HL-60 (cell line): ENCODE measurements at regions not wholly inside any gene's neighbourhood (a gene's known extent, or its start where the extent isn't known, plus 50 kb on each side); places are given as distances from the start of the nearest gene placed in this dataset.
"Not testable (repeated sequence)": the region's sequence is repeated elsewhere in the genome, so short reads cannot be mapped to it uniquely, and the experiment has no call there.

Experiments
- DNase-seq, 2 experiments: peaks; one replicate each; pipeline ENCODE4 v3.0.0-alpha.2; 2010 to 2020; ENCODE audit warnings: low read depth in 1 of 2, low spot score in 1 of 2
- H3K27ac ChIP-seq: fragments of 250-450 bp; sonication (Bioruptor Pico); replicated peaks from 2 replicates; pipeline ENCODE4 v1.5.1; 2020; ENCODE audit warnings: mild to moderate bottlenecking, moderate library complexity
- H3K27me3 ChIP-seq: fragments of 250-450 bp; sonication (Bioruptor Pico); 2 replicates; pipeline ENCODE4 v1.5.1; 2021; ENCODE audit warnings: mild to moderate bottlenecking, moderate library complexity; ENCODE audit not compliant: insufficient read depth, poor library complexity, severe bottlenecking
- H3K4me3 ChIP-seq: replicated peaks from 2 replicates; pipeline ENCODE4 v1.5.1; 2011; ENCODE audit warnings: mild to moderate bottlenecking, control low read depth, low read length; ENCODE audit not compliant: insufficient read depth
- CTCF ChIP-seq: IDR thresholded peaks from one replicate; pipeline ENCODE4 v1.5.1; 2011; ENCODE audit warnings: low read length, control low read depth, inconsistent platforms; ENCODE audit not compliant: insufficient read depth
- GABPA ChIP-seq: IDR thresholded peaks from 2 replicates; pipeline ENCODE4 v1.6.1; 2012; ENCODE audit warnings: low read depth
- POLR2AphosphoS5 ChIP-seq: IDR thresholded peaks from 2 replicates; pipeline ENCODE4 v1.6.1; 2012; ENCODE audit warnings: low read depth
- REST ChIP-seq: IDR thresholded peaks from 2 replicates; pipeline ENCODE4 v1.6.1; 2012; ENCODE audit warnings: low read depth; ENCODE audit not compliant: insufficient replicate concordance
- SPI1 ChIP-seq: IDR thresholded peaks from 2 replicates; pipeline ENCODE4 v1.6.1; 2012; ENCODE audit warnings: low read depth, mild to moderate bottlenecking, borderline replicate concordance

GRCh38 chr3:63719796-63720445, 67.4 kb downstream of the SNTN start:
- Histone ChIP-seq H3K27ac (no peak overlapping the region), H3K27me3 (no peaks in the 10 kb centered on the region), H3K4me3 (no peak overlapping the region)
- no peak for TF ChIP-seq GABPA
- TF ChIP-seq REST, result no peak
- no peak for TF ChIP-seq CTCF
- TF ChIP-seq POLR2AphosphoS5, result no peak
- TF ChIP-seq SPI1, result no peak
- no peak for DNase-seq

- DNase-seq, H3K27ac ChIP-seq, H3K27me3 ChIP-seq, H3K4me3 ChIP-seq: not testable (repeated sequence)
Observed at GRCh38 chr3:63720951-63721350, 68.5 kb downstream of the SNTN start.

- TF ChIP-seq GABPA (no peak), SPI1 (no peak), REST (no peak), POLR2AphosphoS5 (no peak), CTCF (no peak)
- no peak for DNase-seq
- Histone ChIP-seq H3K27me3 (no peaks in the 10 kb centered on the region), H3K4me3 (no peak overlapping the region), H3K27ac (no peak overlapping the region)
Observed at GRCh38 chr3:63724987-63725386, 72.5 kb downstream of the SNTN start.

- DNase-seq, result no peak
- H3K27ac ChIP-seq, result no peak overlapping the region
- no peaks in the 10 kb centered on the region for H3K27me3 ChIP-seq
- TF ChIP-seq SPI1 (no peak), POLR2AphosphoS5 (no peak), CTCF (no peak), REST (no peak), GABPA (no peak)
- no peak overlapping the region for H3K4me3 ChIP-seq
Observed at GRCh38 chr3:63726656-63727055, 74.2 kb downstream of the SNTN start.
